Panc1 (cell line): ENCODE measurements at regions not wholly inside any gene's neighbourhood (a gene's known extent, or its start where the extent isn't known, plus 50 kb on each side); places are given as distances from the start of the nearest gene placed in this dataset.

Source experiments
- ATAC-seq: fragments of 200-7000 bp; cut with Tn5 transposase; 2 replicates; pipeline ENCODE4 v1.9.1; 2020; ENCODE audit warnings: mild to moderate bottlenecking, moderate library complexity
- BruUV-seq: library from RNA; stranded (reverse); fragments of 400-500 nt; replicated peaks from 2 replicates; lab custom pipeline; 2021; lab: Mats Ljungman, UMichigan
- CTCF ChIA-PET: fragments of 300-600 bp; sonication (Branson Sonifier 250); formaldehyde crosslinking; loops from one replicate; lab custom pipeline; 2022; ENCODE audit warnings: antibody characterized with exemption; lab: Charles Lee
- POLR2A ChIA-PET: fragments of 300-600 bp; sonication (Branson Sonifier 250); formaldehyde crosslinking; loops from one replicate; lab custom pipeline; 2022; ENCODE audit warnings: antibody characterized with exemption; lab: Charles Lee
- DNase-seq: peaks from one replicate; pipeline ENCODE4 v3.0.0-alpha.2; 2010; ENCODE audit warnings: low read depth, low spot score
- H3K27ac ChIP-seq: 2 replicates; pipeline ENCODE4 v1.5.1; 2011; ENCODE audit warnings: mild to moderate bottlenecking, low read length, inconsistent platforms
- H3K27me3 ChIP-seq: fragments of 200-500 bp; sonication (Bioruptor generic); 2 replicates; pipeline ENCODE4 v1.6.0; 2014; ENCODE audit warnings: low read length, inconsistent platforms; ENCODE audit not compliant: control insufficient read depth, insufficient read depth
- H3K36me3 ChIP-seq: fragments of 200-500 bp; sonication (Bioruptor generic); 2 replicates; pipeline ENCODE4 v1.5.1; 2014; ENCODE audit warnings: inconsistent platforms, mild to moderate bottlenecking, low read length, moderate library complexity; ENCODE audit not compliant: control insufficient read depth, insufficient read depth
- H3K4me1 ChIP-seq: 2 replicates; pipeline ENCODE4 v1.5.1; 2011; ENCODE audit warnings: inconsistent platforms, mild to moderate bottlenecking, low read length, moderate library complexity; ENCODE audit not compliant: control insufficient read depth, insufficient read depth
- H3K4me3 ChIP-seq, 2 experiments: 2 replicates each; pipeline ENCODE4 v1.5.1; 2011 to 2012; ENCODE audit warnings: low read depth in 2 of 2, low read length in 2 of 2, mild to moderate bottlenecking in 2 of 2, inconsistent platforms in 1 of 2, moderate library complexity in 1 of 2
- H3K9me3 ChIP-seq: fragments of 200-500 bp; sonication (Bioruptor generic); 2 replicates; pipeline ENCODE4 v1.5.1; 2014; ENCODE audit warnings: low read depth, mild to moderate bottlenecking, inconsistent platforms, low read length, moderate library complexity; ENCODE audit not compliant: control insufficient read depth, insufficient read depth
- CTCF ChIP-seq: fragments of 450-650 bp; IDR thresholded peaks from 2 replicates; pipeline ENCODE4 v1.5.1; 2017; ENCODE audit warnings: mild to moderate bottlenecking
- POLR2AphosphoS5 ChIP-seq: IDR thresholded peaks from 2 replicates; pipeline ENCODE4 v1.6.1; 2012; ENCODE audit warnings: mild to moderate bottlenecking, low read depth, low read length, moderate library complexity
- SIN3A ChIP-seq: IDR thresholded peaks from 2 replicates; pipeline ENCODE4 v1.6.1; 2012; ENCODE audit warnings: low read depth, mild to moderate bottlenecking, low read length, moderate library complexity, borderline replicate concordance; ENCODE audit not compliant: insufficient read depth
- TCF7L2 ChIP-seq: IDR thresholded peaks from 2 replicates; pipeline ENCODE4 v1.6.1; 2011; ENCODE audit warnings: mild to moderate bottlenecking, low read depth, low read length, inconsistent platforms
- in situ Hi-C: cut with HindIII; loops from 2 replicates; pipeline ENCODE4 v1.10.0; 2016; ENCODE audit warnings: low sequenced_read_pairs, low pct_unique_long_range_greater_than_20kb
- intact Hi-C: fragments of 100-400 bp; cut with micrococcal nuclease; formaldehyde crosslinking; loops from one replicate; pipeline ENCODE4 v1.10.0; 2022; ENCODE audit not compliant: unreplicated experiment
- TF ChIP-seq, protein P1 (sequence below), 2 experiments: IDR thresholded peaks; 2 replicates each; pipeline ENCODE4 v1.6.1; 2011 to 2012; ENCODE audit warnings: low read depth in 2 of 2, control low read depth in 1 of 2, low read length in 1 of 2, mild to moderate bottlenecking in 1 of 2, moderate library complexity in 1 of 2; ENCODE audit not compliant: insufficient read depth in 1 of 2

DNA sequence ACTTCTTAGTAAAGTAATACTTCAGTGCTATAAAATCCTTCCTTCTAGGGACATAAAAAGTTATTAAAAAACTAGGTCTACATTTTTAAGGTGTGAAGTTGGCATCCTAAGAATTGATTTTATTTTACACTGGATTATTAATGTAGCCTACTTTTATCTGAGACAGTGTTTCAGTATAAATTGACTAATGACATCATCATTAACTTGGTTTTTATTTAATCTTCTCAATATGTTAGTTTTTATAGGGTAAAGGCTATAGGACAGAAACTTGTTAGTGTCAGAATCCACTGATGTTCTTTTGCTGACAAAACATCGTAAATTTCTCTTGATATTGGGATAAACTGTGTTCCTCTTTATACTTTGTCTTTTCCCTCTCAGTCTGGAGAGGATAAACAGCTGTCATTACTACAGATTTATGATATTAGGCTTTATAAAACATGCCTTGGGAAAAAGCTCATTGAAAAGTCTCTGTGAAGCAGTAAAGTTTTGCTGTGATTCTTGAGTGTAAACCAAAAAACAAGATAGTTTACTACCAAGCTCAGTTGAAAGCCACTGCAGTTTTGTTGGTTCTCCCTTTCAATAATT lies 569.9 kb downstream of the EPHA4 start:
- DNase-seq: no peak
- H3K4me1 ChIP-seq: no peaks in the 10 kb centered on the region
- H3K36me3 ChIP-seq: no peaks in the 10 kb centered on the region
- in situ Hi-C loops: no loop called here
- POLR2A ChIA-PET: no interaction called here
- H3K4me3 ChIP-seq: no peak overlapping the region
- BruUV-seq: no TSS peak
- no peaks in the 10 kb centered on the region for H3K9me3 ChIP-seq
- intact Hi-C loops: no loop called here
- H3K27ac ChIP-seq: no peak overlapping the region
- TF ChIP-seq POLR2AphosphoS5: no peak
- TF ChIP-seq TCF7L2: no peak
- TF ChIP-seq, protein P1, sequence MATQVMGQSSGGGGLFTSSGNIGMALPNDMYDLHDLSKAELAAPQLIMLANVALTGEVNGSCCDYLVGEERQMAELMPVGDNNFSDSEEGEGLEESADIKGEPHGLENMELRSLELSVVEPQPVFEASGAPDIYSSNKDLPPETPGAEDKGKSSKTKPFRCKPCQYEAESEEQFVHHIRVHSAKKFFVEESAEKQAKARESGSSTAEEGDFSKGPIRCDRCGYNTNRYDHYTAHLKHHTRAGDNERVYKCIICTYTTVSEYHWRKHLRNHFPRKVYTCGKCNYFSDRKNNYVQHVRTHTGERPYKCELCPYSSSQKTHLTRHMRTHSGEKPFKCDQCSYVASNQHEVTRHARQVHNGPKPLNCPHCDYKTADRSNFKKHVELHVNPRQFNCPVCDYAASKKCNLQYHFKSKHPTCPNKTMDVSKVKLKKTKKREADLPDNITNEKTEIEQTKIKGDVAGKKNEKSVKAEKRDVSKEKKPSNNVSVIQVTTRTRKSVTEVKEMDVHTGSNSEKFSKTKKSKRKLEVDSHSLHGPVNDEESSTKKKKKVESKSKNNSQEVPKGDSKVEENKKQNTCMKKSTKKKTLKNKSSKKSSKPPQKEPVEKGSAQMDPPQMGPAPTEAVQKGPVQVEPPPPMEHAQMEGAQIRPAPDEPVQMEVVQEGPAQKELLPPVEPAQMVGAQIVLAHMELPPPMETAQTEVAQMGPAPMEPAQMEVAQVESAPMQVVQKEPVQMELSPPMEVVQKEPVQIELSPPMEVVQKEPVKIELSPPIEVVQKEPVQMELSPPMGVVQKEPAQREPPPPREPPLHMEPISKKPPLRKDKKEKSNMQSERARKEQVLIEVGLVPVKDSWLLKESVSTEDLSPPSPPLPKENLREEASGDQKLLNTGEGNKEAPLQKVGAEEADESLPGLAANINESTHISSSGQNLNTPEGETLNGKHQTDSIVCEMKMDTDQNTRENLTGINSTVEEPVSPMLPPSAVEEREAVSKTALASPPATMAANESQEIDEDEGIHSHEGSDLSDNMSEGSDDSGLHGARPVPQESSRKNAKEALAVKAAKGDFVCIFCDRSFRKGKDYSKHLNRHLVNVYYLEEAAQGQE (IDR thresholded peaks at IDR 0.05; ENCODE audit: insufficient read depth in 1 of 2, low read depth in 2 of 2, low read length in 1 of 2): no peak
- TF ChIP-seq CTCF: no peak
- TF ChIP-seq SIN3A: no peak
- no peak for ATAC-seq
- no peaks in the 10 kb centered on the region for H3K27me3 ChIP-seq
- CTCF ChIA-PET: no interaction called here

- Histone ChIP-seq H3K36me3 (no peaks in the 10 kb centered on the region), H3K27ac (no peak overlapping the region), H3K4me3 (no peak overlapping the region), H3K4me1 (no peaks in the 10 kb centered on the region), H3K27me3 (no peaks in the 10 kb centered on the region), H3K9me3 (no peaks in the 10 kb centered on the region)
- ChIA-PET CTCF (no interaction called here), POLR2A (no interaction called here)
- no peak for ATAC-seq
- TF ChIP-seq POLR2AphosphoS5: no peak
- TF ChIP-seq, protein P1 (IDR thresholded peaks at IDR 0.05; ENCODE audit: insufficient read depth in 1 of 2, low read depth in 2 of 2, low read length in 1 of 2): no peak
- TF ChIP-seq SIN3A: no peak
- TF ChIP-seq CTCF: no peak
- no peak for TF ChIP-seq TCF7L2
- in situ Hi-C loops: no loop called here
- intact Hi-C loops: no loop called here
- no peak for DNase-seq
- BruUV-seq: no TSS peak
Measured at GRCh38 chr2:221005338-221005737, 566.8 kb downstream of the EPHA4 start.
